Osteocyte (in vitro differentiated cells): ENCODE measurements at regions not wholly inside any gene's neighbourhood (a gene's known extent, or its start where the extent isn't known, plus 50 kb on each side); places are given as distances from the start of the nearest gene placed in this dataset.
"Not testable (repeated sequence)": the region's sequence is repeated elsewhere in the genome, so short reads cannot be mapped to it uniquely, and the experiment has no call there.

Experiments
- DNase-seq: peaks from one replicate; pipeline ENCODE4 v3.0.0; 2021; ENCODE audit warnings: mixed read lengths; ENCODE audit not compliant: unreplicated experiment; ENCODE audit errors: extremely low spot score
- H3K27ac Mint-ChIP-seq: one replicate; pipeline ENCODE4 v1.8.0; 2021; ENCODE audit warnings: mild to moderate bottlenecking, mixed read lengths; ENCODE audit not compliant: unreplicated experiment
- H3K27me3 Mint-ChIP-seq: one replicate; pipeline ENCODE4 v1.8.0; 2021; ENCODE audit warnings: mixed read lengths; ENCODE audit not compliant: unreplicated experiment
- H3K36me3 Mint-ChIP-seq: one replicate; pipeline ENCODE4 v1.8.0; 2021; ENCODE audit warnings: mixed read lengths; ENCODE audit not compliant: unreplicated experiment
- H3K4me1 Mint-ChIP-seq: one replicate; pipeline ENCODE4 v1.8.0; 2021; ENCODE audit warnings: mixed read lengths; ENCODE audit not compliant: unreplicated experiment
- H3K4me3 Mint-ChIP-seq: one replicate; pipeline ENCODE4 v1.8.0; 2021; ENCODE audit warnings: mild to moderate bottlenecking, moderate library complexity, mixed read lengths; ENCODE audit not compliant: unreplicated experiment
- H3K9me3 Mint-ChIP-seq: one replicate; pipeline ENCODE4 v1.8.0; 2021; ENCODE audit warnings: mixed read lengths; ENCODE audit not compliant: unreplicated experiment
- TF ChIP-seq, protein P1 (sequence below): fragments of 200-600 bp; sonication (generic); IDR thresholded peaks from 2 replicates; pipeline ENCODE4 v1.5.0; 2021; ENCODE audit warnings: antibody characterized with exemption, mild to moderate bottlenecking, moderate library complexity

DNA sequence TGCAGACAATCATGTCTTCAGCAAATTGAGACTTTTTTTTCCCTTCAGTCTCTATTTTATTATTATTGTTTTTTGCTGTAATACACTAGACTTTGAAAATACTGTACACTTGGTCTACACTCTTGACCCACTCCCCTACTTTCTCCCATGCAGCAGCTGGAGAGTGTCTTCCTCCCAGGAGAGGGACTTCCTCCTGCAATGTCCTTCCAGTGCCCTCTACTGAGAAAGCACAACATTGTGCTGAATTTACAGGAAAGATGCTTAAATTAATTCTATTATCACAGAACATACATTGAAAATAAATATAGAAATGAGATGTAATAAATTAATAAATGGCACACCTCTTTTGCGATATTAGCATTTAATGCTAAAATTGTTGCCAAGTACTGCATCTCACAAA, 411.3 kb downstream of the CCSER2 start:
- H3K27ac Mint-ChIP-seq: no peak overlapping the region
- no peaks in the 10 kb centered on the region for H3K36me3 Mint-ChIP-seq
- H3K9me3 Mint-ChIP-seq: no peaks in the 10 kb centered on the region
- TF ChIP-seq, protein P1, sequence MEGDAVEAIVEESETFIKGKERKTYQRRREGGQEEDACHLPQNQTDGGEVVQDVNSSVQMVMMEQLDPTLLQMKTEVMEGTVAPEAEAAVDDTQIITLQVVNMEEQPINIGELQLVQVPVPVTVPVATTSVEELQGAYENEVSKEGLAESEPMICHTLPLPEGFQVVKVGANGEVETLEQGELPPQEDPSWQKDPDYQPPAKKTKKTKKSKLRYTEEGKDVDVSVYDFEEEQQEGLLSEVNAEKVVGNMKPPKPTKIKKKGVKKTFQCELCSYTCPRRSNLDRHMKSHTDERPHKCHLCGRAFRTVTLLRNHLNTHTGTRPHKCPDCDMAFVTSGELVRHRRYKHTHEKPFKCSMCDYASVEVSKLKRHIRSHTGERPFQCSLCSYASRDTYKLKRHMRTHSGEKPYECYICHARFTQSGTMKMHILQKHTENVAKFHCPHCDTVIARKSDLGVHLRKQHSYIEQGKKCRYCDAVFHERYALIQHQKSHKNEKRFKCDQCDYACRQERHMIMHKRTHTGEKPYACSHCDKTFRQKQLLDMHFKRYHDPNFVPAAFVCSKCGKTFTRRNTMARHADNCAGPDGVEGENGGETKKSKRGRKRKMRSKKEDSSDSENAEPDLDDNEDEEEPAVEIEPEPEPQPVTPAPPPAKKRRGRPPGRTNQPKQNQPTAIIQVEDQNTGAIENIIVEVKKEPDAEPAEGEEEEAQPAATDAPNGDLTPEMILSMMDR: no peak
- no peak overlapping the region for H3K4me3 Mint-ChIP-seq
- peaks cover 8% of the 10 kb centered on the region for H3K27me3 Mint-ChIP-seq
- H3K4me1 Mint-ChIP-seq: no peaks in the 10 kb centered on the region
- DNase-seq: no peak

DNA sequence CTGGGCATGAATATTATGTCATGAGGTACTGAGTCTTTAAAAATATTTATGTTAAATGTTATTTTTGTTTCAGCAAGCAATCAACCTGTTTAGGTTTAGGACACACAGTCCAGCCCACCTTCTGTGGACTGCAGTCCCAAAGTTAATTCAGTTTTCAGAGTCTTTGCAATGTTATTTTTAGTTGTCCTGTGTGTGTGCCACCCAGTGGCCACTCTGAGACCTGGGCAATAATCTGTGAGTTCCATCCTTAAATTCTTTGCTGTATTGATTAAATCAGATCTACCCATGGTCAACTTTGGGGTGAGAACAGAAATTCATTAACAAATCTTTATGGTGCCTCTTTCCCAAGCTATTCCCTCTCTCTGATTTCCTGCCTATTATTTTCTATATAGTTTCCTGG, 415.1 kb downstream of the CCSER2 start:
- TF ChIP-seq, protein P1: peak; percentile 55
- H3K36me3 Mint-ChIP-seq: no peaks in the 10 kb centered on the region
- no peaks in the 10 kb centered on the region for H3K9me3 Mint-ChIP-seq
- no peak for DNase-seq
- no peak overlapping the region for H3K4me3 Mint-ChIP-seq
- no peak overlapping the region for H3K27ac Mint-ChIP-seq
- H3K4me1 Mint-ChIP-seq: no peaks in the 10 kb centered on the region
- peaks cover 11% of the 10 kb centered on the region for H3K27me3 Mint-ChIP-seq

DNA sequence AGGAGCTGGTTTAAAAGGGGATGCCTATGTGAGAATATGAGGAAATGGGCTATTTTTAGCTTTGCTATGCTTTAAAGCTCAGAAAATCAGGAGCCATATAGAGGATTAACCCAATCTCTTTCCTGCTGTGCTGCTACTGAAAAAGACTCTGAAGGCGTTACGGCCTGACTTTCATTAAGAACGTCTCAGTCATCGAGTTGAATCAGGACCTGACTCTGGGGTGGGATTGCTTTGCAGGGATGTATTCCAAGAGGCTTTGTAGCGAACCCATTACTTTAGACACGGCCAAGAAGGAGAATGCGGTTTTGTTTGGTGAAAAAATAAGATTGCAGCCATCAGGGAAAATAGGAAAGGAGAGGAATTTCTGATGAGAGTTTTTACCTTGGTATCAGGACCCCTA, 426.9 kb downstream of the CCSER2 start:
- TF ChIP-seq, protein P1: no peak
- Mint-ChIP-seq H3K36me3 (no peaks in the 10 kb centered on the region), H3K27ac (no peak overlapping the region), H3K9me3 (no peaks in the 10 kb centered on the region), H3K4me3 (no peak overlapping the region), H3K4me1 (no peaks in the 10 kb centered on the region), H3K27me3 (peaks cover 7% of the 10 kb centered on the region)
- DNase-seq: no peak

DNA sequence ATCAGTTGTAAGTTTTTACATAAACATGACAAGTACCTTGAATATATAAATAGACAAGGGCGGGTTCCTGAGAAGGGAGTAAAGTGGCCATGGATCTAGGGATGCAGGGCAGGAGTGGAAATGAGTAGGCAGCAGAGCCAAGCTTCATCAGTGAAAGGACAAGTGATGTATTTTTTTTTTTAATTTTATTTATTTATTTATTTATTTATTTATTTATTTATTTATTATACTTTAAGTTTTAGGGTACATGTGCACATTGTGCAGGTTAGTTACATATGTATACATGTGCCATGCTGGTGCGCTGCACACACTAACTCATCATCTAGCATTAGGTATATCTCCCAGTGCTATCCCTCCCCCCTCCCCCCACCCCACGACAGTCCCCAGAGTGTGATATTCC, 428.3 kb downstream of the CCSER2 start:
- H3K4me3 Mint-ChIP-seq, H3K27ac Mint-ChIP-seq, H3K4me1 Mint-ChIP-seq, DNase-seq, H3K36me3 Mint-ChIP-seq, H3K9me3 Mint-ChIP-seq, H3K27me3 Mint-ChIP-seq: not testable (repeated sequence)

DNA sequence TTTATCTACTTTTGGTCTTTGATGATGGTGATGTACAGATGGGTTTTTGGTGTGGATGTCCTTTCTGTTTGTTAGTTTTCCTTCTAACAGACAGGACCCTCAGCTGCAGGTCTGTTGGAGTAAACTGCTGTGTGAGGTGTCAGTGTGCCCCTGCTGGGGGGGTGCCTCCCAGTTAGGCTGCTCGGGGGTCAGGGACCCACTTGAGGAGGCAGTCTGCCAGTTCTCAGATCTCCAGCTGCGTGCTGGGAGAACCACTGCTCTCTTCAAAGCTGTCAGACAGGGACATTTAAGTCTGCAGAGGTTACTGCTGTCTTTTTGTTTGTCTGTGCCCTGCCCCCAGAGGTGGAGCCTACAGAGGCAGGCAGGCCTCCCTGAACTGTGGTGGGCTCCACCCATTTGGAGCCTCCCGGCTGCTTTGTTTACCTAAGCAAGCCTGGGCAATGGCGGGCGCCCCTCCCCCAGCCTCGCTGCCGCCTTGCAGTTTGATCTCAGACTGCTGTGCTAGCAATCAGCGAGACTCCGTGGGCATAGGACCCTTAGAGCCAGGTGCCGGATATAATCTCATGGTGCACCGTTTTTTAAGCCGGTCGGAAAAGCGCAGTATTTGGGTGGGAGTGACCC, 433.7 kb downstream of the CCSER2 start:
- H3K36me3 Mint-ChIP-seq, H3K9me3 Mint-ChIP-seq, H3K27ac Mint-ChIP-seq, H3K4me1 Mint-ChIP-seq, H3K4me3 Mint-ChIP-seq, DNase-seq, H3K27me3 Mint-ChIP-seq: not testable (repeated sequence)

DNA sequence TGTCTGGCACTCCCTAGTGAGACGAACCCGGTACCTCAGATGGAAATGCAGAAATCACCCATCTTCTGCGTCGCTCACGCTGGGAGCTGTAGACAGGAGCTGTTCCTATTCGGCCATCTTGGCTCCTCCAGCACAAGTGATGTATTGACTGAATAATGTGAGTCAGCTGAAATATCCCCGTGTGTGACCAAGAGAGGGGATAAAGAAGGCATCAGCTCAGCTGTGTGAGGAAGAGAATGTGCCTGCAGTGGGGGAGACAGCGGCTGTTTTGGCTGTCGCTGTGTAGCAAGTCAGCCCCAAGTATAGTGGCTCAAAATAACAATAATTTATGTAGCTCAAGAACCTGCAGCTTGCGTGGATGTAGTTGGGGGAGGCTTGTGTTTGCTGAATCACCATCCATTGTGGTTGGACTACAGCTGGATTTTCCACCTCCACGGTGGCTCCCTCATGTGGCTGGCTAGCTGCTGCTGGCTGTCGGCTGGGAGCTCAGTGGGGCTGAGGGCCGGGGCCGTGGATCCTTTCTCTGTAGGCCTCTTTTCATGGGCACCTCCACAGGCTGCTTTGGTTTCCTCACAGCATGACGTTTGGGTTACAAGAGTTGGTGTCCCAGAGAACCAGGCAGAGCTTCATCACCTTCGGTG, 434.5 kb downstream of the CCSER2 start:
- no peak for DNase-seq
- no peak overlapping the region for H3K4me3 Mint-ChIP-seq
- H3K4me1 Mint-ChIP-seq: no peaks in the 10 kb centered on the region
- H3K27me3 Mint-ChIP-seq: no peaks in the 10 kb centered on the region
- TF ChIP-seq, protein P1: no peak
- H3K9me3 Mint-ChIP-seq: no peaks in the 10 kb centered on the region
- H3K27ac Mint-ChIP-seq: no peak overlapping the region
- no peaks in the 10 kb centered on the region for H3K36me3 Mint-ChIP-seq
